ENCODE measurements at regions not wholly inside any gene's neighbourhood (a gene's known extent, or its start where the extent isn't known, plus 50 kb on each side); places are given as distances from the start of the nearest gene placed in this dataset.

GRCh38 chr13:51518827-51519226 is 65.4 kb upstream of the WDFY2 start:
- DNase-seq, result peak in 1 of 2 donors; percentile 80

GRCh38 chr13:51519771-51520216 is 64.5 kb upstream of the WDFY2 start:
- DNase-seq, result no peak

GRCh38 chr13:51520524-51520923 is 63.7 kb upstream of the WDFY2 start:
- DNase-seq, result no peak

- peak in 1 of 2 donors; percentile 47 for DNase-seq
These were observed 61.2 kb upstream of the WDFY2 start for GRCh38 chr13:51523082-51523518.

GRCh38 chr13:51524312-51524711 is 60.0 kb upstream of the WDFY2 start:
- DNase-seq, result no peak

GRCh38 chr13:51524829-51525566 is 59.3 kb upstream of the WDFY2 start:
- DNase-seq, result no peak

GRCh38 chr13:51525567-51526167 is 58.6 kb upstream of the WDFY2 start:
- no peak for DNase-seq

- DNase-seq, result no peak
These were observed 58.1 kb upstream of the WDFY2 start for GRCh38 chr13:51526202-51526601.

GRCh38 chr13:51532736-51533197 is 51.5 kb upstream of the WDFY2 start:
- no peak for DNase-seq

- DNase-seq, result peak in 1 of 2 donors; percentile 16
These were observed 50.0 kb upstream of the WDFY2 start for GRCh38 chr13:51534041-51534817.

Measured in bone marrow (tissue), 2 donors.